Hepatic stellate cell (primary cell): ENCODE measurements at regions not wholly inside any gene's neighbourhood (a gene's known extent, or its start where the extent isn't known, plus 50 kb on each side); places are given as distances from the start of the nearest gene placed in this dataset.

Experiments used
- DNase-seq: peaks from one replicate; pipeline ENCODE4 v3.0.0; 2011; ENCODE audit warnings: low spot score

DNA sequence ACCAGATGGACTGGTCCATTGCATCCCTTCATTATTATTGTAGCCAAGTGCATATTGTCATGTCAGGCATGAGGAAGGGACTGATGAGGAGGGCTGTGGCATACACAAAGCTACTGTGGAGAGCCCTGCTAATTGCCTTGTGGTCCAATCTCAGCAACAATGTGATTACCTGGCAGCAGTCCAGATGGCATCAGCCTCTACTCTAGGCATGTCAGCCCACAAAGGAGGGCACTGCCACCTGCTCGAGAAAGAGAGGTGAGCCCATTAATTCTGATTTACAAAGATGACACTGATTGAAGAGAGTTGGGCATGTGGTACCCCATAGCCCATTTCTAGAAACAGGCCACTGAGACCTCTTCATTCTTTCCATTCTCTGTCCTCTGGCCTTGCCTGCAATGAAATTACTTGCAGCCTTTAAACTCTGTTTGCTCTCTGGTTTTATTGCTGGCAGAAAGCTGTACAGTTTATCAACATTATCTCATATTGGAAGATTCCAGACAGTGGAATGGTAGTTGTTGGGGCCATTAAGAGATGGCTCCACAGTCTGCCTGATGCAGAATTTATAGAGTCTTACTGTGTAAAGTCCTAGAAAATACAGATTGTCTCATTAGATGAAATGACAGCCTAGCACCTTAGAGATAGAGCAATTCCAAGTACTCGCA is 307.7 kb downstream of the ARPP21 start:
- no peak for DNase-seq

DNA sequence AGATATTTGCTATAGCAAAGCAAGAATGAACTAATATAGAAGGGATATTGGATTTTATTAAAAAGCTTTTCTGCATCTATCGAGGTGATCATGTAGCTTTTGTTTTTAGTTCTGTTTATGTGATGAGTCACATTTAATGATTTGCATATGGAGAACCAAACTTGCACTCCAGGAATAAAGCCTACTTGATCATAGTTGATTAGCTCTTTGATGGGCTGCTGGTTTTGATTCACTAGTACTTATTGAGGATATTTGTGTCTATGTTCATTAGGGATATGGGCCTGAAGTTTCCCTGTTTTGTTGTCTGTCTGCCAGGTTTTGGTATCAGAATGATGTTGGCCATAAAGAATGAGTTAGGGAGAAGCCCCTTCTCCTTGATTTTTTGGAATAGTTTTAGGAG is 310.7 kb downstream of the ARPP21 start:
- DNase-seq: no peak

DNA sequence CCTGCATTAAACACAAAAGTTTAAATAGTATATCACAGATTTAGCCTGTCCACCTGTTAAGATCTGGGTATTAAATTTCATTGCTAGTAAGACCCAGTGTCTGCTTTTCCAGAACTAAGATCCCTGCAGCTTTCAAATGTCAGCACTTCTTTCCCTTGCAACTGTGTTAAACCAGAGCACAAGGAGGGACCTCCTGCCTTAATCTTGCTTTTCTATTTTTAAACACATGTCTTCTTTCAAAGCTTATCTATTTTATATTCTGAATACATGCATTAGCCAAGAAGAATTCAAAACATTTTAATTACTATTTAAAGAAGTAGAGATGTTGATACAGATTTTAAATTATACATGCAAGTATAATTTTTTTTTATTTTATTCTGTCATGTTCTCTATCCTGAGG is 315.1 kb downstream of the ARPP21 start:
- no peak for DNase-seq

DNA sequence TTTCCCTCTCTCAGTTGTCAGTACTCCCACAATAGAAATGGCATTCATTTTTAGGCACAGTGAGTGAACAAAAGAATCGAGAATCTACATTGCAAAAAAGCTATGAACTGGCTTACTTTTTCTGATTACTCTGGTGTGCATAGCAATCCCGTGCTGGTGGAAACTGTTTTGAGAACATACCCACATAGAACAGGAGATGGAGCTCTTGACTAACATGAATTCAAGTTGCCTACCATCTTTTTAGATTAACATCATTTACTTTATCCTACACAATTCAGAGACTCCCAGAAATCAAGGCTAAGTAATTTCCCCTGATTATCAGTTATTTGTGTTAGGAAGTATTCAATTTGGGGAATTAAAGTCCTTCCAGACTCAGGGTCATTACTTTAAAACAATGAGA is 326.6 kb downstream of the ARPP21 start:
- no peak for DNase-seq

DNA sequence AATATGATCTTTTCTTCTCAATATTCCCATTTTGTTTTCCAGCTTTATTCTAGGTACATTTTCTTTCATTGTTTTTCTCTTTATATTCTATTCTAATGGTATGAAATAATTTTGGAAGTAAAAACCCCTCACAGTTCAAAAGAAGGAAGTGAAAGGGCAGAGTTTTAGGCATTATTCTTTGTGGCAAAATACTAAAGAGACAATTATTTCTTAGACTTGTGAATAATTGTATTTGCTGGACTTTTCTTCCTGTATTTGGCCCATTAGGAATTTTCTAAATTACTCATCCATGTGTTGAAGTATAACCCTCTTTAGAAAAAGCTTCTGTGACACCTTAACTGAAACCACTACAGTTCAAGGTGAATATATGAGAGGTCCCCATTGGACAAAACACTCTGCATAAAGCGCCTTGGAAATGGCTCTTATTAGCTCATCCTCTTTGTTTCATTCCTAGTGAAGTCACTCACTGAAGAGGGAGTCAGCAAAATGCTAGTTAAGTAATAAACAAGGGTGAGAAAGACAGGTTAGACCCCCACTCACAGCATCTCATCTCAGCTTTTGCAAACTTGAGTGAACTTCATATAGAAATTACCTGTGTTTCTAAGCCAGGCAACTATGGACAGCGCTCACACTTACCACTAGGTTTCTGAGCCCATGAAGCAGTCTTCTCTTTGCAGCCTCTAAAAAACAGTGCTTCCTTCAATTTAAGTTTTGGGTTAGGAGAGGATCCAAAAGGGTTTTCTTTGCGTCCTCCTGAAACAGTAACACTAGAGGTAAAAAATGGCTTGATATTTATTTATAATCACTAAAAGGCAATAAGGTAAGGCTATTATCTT is 327.5 kb downstream of the ARPP21 start:
- no peak for DNase-seq

DNA sequence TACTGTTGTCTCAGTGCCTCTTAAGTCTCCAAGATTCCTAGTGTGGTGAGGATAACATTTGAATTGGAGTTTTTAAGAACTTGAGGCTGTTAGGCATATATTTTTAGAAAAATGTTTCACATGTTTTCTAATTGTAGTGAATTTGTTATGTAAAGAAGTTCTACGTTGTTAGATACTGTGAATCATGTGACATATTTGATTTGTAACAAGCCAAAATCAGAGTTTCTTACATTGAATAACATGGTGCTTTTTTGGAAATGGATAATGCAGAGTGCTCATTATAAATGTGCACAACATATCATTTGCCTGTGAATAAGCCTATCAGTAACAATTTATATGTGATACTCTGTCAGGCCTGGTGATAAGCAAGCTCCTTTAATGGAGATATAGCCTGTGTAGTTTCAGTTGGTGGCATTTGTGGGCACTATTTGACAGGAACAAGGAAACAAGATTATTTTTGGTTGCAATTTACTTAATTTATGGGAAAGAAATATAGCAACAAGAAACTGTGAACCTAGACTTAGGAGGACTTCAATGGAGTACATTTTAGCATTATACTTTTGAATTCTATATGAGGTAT is 328.8 kb downstream of the ARPP21 start:
- no peak for DNase-seq

DNA sequence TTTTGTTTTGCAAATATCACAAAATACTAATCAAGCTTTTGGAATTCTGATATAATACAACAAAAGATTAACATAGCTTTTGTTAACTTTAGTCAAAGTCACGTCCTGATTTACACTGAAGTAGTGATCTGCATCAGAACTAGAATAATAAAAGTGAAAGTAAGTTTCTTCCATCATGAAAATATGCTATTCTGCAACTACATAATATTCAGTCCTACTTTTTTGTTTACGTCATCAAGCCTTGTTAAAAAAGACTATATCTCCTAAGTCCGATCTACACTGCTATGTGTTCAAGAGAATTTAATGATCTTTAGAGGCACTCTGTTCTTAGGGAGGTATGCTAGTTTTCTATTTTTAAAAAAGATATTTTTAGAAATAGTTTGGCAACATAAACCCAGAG is 330.1 kb downstream of the ARPP21 start:
- DNase-seq: no peak

DNA sequence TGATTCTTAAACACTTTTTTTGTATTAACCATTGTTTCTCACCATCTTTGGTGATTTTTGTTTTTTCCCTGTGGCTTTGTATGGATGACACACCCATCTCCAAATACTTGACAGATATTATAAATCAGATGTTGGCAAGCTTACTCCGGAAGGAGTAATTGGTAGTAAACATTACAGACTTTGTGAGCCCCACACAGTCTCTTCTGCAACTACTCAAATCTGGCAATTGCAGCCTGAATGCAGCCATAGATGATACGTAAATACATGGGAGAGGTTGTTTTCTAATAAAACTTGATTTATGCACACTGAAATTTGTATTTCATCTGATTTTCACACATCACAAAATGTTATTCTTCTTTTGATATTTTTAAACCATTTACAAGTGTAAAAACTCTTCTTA is 331.5 kb downstream of the ARPP21 start:
- no peak for DNase-seq

DNA sequence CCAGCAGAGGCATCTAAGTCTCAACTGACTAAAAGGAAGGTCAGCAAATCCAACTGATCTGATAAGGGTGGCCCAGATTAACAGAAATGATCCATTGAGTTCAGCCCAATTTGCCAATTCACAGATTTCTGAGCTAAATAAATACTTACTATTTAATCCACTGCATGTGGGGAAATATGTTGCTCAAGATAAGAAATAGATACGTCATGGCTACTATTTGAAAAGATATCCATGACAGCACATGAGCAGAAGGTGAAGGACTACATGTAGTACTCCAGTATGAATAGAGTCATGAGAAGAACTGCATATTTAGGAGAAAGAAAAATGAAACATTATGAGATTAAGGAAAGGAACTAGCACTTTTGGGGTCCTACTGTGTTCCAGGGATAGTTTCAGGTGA is 332.4 kb downstream of the ARPP21 start:
- DNase-seq: no peak

DNA sequence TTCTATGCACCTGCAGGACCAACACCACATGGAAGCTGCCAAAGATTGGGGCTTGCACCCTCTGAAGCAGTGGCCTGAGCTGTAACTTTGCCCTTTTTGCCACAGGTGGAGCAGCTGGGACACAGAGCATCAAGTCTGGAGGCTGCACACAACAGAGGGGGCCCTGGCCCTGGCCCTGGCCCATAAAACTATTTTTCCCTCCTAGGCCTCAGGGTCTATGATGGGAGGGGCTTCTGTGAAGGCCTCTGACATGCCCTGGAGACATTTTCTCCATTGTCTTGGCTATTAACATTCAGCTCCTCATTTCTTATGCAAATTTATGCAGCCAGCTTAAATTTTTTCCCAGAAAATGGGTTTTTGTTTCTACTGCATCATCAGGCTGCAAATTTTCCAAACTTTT is 335.5 kb downstream of the ARPP21 start:
- no peak for DNase-seq

DNA sequence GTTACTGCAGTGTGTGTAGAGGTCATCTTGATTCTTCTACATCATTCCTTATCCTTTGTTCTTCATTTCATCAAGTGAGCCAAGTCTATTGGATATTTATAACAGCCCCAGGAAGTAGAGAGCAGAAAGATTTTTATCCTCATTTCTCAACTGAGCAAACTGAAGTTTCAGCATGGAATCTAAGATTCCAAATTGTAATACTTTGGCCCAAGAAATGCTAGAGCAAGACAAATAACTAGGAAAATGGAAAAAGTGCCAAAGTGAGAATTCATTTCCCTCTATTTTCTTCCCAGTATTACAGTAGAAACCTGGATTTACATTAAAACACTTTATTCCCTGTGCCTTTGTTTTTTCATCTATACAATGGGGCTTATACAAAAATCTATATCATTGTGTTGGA is 346.8 kb downstream of the ARPP21 start:
- DNase-seq: no peak

DNA sequence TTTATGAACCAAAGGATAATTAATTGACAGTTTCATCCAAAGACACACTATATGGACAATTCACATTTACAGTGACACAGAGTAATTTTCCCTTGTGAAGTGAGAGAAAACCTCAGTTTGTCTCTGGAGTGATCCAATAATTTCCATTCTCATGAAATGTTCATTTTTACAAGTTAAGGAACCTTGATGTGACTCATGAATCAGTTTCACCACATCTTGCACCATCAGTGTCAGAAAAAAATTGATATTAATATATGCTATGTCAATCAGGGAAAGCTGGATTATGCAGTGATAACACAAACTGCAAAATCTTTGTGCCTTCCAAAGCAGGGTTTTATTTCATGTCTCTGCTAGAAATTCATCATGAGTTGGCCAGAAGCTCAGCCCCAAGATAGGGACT is 348.1 kb downstream of the ARPP21 start:
- no peak for DNase-seq

DNA sequence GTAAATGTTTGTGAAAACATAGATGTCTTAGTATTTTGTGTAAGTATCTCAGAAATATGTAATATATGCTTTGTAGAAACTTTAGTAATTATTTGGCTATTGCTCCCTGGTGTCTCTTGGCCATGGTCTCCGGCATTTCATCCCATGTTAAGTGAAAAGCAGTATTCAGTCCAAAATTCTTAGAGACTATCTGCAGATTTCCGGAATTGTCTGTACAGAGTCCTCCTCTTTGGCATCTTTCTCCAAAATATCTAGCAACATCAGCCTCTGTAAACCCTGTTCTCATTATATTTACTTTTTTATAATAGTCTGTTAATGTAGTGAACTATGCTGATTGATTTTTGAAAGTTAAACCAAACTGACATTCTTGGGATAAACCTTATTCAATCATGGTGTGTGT is 352.7 kb downstream of the ARPP21 start:
- DNase-seq: no peak

DNA sequence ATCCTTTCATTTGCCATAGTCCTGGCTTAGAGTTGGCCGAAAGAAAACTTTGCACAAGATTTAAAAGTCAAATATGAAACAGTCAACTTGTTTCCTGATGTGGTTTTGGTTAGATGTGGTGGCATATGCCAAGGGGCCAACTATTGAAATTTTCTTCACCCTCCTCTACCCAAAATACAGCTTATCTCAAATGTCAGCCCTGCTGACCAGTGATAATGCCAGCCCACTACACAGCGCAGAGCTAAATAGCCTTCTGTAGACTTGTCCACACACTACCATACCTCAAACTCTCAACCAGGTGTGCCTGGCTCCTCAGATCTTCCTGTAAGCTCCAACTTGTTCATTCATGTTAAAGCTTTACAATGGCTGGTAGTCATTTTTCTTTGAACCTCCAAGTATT is 368.5 kb upstream of the STAC start:
- no peak for DNase-seq

DNA sequence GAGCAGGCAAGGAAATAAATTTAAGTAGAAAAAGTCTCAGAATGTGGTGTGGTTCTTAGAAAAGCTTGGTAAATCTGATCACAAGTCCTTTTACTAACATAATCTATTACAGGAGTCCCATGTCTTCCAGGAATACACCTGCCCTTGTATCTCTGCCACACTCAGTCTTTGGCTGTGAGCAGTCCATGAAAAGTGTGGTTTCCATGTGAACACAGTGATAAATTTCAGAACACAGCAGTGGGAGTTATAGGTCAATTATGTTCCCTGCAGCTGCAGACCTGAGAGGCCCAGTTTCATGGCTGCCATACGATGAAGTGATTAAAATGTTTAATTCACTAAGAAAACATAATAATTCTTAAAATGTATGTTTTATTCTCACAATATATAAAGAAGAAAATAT is 366.9 kb upstream of the STAC start:
- no peak for DNase-seq

DNA sequence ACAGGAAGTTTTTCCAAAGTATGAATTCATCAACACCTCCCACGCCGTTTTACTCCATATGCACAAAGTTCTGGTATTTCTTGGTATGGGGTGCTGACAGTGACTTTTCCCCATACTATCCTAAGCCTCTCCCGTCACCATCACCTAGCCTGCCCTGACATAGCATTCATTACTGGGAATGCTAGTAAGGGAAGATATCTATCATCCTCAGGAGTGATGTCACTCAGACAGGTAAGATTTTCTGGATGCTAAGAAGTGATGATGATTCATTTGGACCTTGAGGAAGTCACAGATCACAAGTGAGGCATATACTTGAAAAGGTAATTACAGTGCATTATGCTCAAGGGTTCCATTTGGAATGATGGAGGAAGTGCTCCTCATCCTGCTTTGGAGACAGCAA is 355.1 kb upstream of the STAC start:
- no peak for DNase-seq

DNA sequence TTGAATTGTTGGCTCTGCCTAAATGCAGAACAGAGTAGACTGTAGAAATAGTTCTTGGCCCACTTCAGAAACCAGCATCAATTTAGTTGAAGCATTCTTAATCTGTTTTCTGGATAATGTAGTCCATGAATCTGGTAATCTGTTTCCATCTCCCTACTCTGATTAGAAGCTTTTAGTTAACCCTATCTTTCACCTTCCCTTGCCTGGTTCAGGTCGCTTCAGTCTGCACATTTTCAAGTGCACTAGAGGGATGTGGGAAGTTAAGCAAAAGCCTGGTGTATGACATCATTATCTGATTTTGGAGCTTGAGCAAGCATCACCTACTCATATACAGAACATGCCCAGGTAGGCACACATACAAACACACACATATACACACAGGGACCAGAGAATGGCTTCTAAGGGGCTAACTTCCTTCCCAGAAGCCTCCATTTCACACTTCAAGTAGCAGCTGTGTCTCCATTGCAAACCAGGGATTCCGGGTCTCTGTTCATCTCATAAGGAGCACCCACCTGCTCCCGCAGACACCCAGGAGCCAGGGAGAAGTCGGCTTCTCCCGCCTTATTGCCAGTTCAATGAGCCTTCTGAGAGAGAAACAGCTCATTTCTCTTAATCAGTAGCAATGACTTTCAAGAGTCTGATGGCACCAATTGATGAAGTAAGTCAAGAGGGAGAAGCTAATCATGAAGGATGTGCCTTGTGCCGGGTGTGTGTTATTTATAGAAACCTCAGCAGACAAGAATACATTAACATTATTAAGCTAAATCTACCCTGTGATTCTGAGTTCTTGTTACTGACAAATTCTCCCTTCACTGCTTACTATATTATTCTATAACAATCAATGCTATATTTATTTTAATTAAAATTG is 347.9 kb upstream of the STAC start:
- DNase-seq: no peak

DNA sequence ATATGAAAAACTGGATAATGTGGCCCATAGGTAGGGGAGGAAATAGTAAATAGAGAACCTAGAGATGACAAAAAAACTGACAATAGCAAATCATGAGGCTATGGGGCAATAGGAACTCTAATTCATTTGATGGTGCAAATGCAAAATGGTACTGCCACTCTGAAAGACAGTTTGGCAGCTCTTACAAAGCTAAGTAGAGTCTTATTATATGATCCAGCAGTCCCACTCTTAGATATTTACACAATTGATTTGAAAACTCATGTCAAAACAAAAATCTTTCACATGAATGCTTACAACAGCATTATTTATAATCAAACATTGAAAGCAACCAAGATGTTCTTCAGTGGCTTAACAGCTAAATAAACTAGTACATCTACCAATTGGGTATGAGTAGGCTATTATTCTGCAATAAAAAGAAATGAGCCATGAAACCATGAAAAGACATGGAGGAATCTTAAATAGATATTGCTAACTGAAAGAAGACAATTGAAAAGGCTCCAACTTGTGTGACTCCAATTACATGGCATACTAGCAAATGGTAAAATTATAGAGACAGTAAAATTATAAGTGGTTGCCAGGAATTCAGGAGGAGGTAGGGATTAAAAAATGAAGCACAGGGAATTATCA is 321.8 kb upstream of the STAC start:
- DNase-seq: no peak

DNA sequence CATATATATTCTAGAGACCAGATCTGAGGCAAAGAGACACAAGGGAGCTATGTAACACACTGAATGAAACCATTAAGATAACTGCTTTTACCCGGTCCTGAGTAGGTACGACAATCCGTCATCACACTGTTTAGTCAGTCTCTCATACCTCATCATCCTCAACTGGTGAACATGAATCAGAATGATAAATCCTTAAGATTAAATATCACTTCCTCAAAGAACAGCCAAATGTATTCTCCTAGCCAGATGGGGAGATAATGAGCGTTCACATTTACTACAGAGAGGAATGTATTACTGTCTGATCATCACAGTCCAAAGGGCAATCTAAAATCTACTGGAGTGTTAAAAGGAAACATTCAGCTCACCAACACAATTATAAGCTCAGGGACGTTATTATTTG is 319.4 kb upstream of the STAC start:
- no peak for DNase-seq

DNA sequence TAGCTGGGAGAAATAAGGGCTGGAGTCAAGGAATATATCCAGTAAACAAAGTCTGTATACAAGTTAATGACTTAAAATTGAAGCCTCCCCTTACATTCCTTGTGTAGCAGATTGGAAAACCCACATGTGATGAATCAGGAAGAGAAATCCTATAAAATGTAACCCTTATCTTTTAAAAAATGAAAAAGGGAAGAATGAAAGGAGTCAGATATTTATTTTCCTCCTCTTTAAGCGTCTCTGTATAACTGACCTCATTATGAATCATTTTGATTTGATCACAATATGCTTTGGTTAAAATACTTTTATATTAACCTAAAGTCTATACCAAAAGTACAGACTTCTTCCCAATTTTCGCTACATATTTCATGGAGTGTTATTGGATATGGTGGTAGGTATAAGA is 316.3 kb upstream of the STAC start:
- no peak for DNase-seq

DNA sequence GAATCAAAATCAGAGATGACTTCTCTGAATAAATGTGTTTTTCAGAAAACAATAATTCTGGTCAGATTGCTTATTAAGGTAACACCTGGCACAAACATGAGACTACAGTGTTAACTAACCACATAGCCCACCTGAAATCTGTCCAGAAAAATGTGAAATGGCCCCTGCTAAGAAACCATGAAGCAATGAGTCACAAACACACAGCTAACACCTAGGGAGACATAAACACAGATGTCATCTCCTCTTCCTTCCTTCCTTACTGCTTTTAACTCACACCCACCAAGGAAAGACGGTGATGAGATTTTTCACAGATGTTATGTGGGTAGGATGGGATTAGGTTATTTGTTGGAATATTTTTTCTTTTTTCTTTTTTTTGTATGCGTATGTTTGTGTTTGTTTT is 315.0 kb upstream of the STAC start:
- no peak for DNase-seq

DNA sequence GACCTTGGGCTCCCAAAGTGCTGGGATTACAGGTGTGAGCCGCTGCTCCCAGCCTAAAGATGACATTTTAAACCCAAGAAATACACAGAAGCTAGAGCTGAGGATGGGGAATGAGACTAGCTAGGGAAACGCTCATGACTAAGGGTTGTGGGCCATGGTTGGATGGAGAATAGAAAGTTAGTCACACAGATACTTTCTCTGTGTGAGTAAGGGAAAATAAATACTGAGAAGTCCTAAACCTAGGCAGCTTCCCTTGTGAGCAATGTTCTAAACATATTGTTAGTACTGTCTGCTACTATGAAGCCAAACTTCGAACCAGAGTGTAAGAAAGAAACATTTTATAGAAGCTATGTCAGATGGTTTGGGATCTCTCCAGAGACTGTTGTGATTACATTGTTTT is 304.8 kb upstream of the STAC start:
- DNase-seq: no peak
